ENCODE measurements at regions not wholly inside any gene's neighbourhood (a gene's known extent, or its start where the extent isn't known, plus 50 kb on each side); places are given as distances from the start of the nearest gene placed in this dataset.
"Not testable (repeated sequence)": the region's sequence is repeated elsewhere in the genome, so short reads cannot be mapped to it uniquely, and the experiment has no call there.

GRCh38 chr12:90823859-90824258, 131.1 kb downstream of the CCER1 start:
- Mint-ChIP-seq H3K9me3 (no peaks in the 10 kb centered on the region), H3K27me3 (ENCODE audit: low read depth) (peaks cover 2% of the 10 kb centered on the region), H3K27ac (no peak overlapping the region), H3K36me3 (ENCODE audit: low read depth) (no peaks in the 10 kb centered on the region), H3K4me3 (no peak overlapping the region), H3K4me1 (ENCODE audit: low read depth) (no peaks in the 10 kb centered on the region)
- CTCF ChIA-PET: no interaction called here
- intact Hi-C loops (cut with micrococcal nuclease): no loop called here
- DNase-seq: no peak

- Mint-ChIP-seq H3K27me3 (ENCODE audit: low read depth) (no peaks in the 10 kb centered on the region), H3K4me3 (no peak overlapping the region), H3K27ac (no peak overlapping the region), H3K9me3 (no peaks in the 10 kb centered on the region), H3K4me1 (ENCODE audit: low read depth) (no peaks in the 10 kb centered on the region), H3K36me3 (ENCODE audit: low read depth) (no peaks in the 10 kb centered on the region)
- CTCF ChIA-PET: no interaction called here
- intact Hi-C loops (cut with micrococcal nuclease): no loop called here
- DNase-seq: no peak
Measured at GRCh38 chr12:90819709-90820108, 135.3 kb downstream of the CCER1 start.

DNA sequence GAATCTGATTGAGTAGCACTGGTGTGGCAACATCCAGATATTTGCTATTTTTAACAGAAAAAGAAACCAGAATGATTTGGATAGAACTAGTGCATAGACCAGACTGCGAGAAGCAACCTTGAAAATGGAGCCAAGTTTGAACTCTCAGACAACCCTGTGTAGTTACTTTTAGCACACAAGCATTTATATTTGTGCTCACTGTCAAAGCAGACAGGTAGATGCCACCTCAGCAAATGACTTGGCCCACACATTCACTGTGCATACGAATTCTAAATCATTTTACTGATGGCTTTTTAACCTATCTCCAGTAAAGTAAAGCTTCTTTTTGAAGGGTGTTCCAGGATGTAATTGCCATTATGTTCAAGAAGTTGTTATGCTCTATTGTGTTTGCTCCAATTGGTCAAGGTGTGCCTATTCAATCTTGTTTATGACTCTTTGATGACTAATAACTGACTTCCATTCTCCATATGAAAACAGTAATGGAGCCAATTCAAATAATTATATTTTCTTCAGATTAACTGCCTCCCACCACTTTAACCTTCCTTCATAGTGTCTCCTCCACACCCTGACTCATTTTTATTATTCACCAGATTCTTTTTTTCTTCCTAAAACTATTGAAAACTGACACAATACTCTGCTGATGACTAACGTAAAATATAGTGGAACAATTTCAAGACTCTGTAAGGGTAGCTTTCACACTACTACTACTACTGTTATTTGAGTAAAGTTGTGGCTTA, 138.5 kb downstream of the CCER1 start:
- CTCF ChIA-PET: no interaction called here
- no peak for DNase-seq
- Mint-ChIP-seq H3K36me3 (ENCODE audit: low read depth) (no peaks in the 10 kb centered on the region), H3K4me1 (ENCODE audit: low read depth) (no peaks in the 10 kb centered on the region), H3K27ac (no peak overlapping the region), H3K9me3 (no peaks in the 10 kb centered on the region), H3K27me3 (ENCODE audit: low read depth) (no peaks in the 10 kb centered on the region), H3K4me3 (no peak overlapping the region)
- intact Hi-C loops (cut with micrococcal nuclease): no loop called here

DNA sequence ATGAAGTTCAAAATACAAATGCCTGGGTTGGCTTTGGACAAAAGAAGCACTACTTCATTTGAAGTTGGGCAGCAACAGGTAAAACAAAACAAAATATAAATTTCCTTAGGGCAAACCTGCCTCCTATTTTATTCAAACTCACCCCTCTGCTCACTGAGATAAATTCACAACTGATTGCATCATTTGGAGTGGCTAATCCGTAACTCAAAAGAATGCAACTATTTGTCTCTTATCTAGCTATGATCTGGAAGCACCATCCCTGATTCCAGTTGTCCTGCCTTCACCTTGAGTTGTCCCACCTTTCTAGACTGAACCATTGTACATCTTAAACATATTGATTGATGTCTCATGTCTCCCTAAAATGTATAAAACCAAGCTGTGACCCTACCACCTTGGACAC, 145.0 kb downstream of the CCER1 start:
- Mint-ChIP-seq H3K27ac (no peak overlapping the region), H3K4me3 (no peak overlapping the region), H3K36me3 (ENCODE audit: low read depth) (no peaks in the 10 kb centered on the region), H3K27me3 (ENCODE audit: low read depth) (no peaks in the 10 kb centered on the region), H3K4me1 (ENCODE audit: low read depth) (no peaks in the 10 kb centered on the region), H3K9me3 (no peaks in the 10 kb centered on the region)
- DNase-seq: no peak
- CTCF ChIA-PET: no interaction called here
- intact Hi-C loops (cut with micrococcal nuclease): no loop called here

GRCh38 chr12:90808568-90808967, 146.4 kb downstream of the CCER1 start:
- intact Hi-C loops (cut with micrococcal nuclease): no loop called here
- Mint-ChIP-seq H3K27me3 (ENCODE audit: low read depth) (no peaks in the 10 kb centered on the region), H3K4me1 (ENCODE audit: low read depth) (no peaks in the 10 kb centered on the region), H3K4me3 (no peak overlapping the region), H3K27ac (no peak overlapping the region), H3K9me3 (peaks cover 2% of the 10 kb centered on the region), H3K36me3 (ENCODE audit: low read depth) (no peaks in the 10 kb centered on the region)
- DNase-seq: no peak
- CTCF ChIA-PET: no interaction called here

DNA sequence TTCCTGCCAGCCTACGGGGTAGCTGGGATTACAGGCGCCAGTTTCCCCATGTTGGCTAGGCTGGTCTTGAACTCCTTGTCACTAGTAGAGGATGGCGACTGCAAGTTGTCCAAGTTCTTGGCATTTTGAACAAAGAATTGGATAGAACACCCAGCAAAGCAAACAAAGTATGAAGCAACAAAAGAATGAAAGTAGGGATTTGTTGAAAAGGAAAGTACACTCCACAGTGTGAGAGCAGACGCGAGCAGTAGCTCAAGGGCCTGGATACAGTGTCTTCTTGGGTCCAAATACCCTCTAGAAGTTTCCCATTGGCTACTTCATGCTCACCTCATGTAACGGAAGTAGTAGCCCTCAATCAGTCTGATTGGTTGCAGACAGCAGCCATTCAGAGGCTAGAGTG, 152.2 kb downstream of the CCER1 start:
- no peaks in the 10 kb centered on the region for H3K27me3 Mint-ChIP-seq (ENCODE audit: low read depth)
- CTCF ChIA-PET: no interaction called here
- H3K27ac Mint-ChIP-seq: no peak overlapping the region
- no peaks in the 10 kb centered on the region for H3K36me3 Mint-ChIP-seq (ENCODE audit: low read depth)
- peaks cover 4% of the 10 kb centered on the region for H3K9me3 Mint-ChIP-seq
- H3K4me3 Mint-ChIP-seq: no peak overlapping the region
- no peaks in the 10 kb centered on the region for H3K4me1 Mint-ChIP-seq (ENCODE audit: low read depth)
- intact Hi-C loops (cut with micrococcal nuclease): no loop called here
- DNase-seq: no peak

GRCh38 chr12:90801776-90802175, 153.2 kb downstream of the CCER1 start:
- CTCF ChIA-PET: no interaction called here
- H3K27me3 Mint-ChIP-seq (ENCODE audit: low read depth): no peaks in the 10 kb centered on the region
- H3K4me3 Mint-ChIP-seq: no peak overlapping the region
- H3K27ac Mint-ChIP-seq: no peak overlapping the region
- intact Hi-C loops (cut with micrococcal nuclease): no loop called here
- peaks cover 4% of the 10 kb centered on the region for H3K9me3 Mint-ChIP-seq
- no peaks in the 10 kb centered on the region for H3K36me3 Mint-ChIP-seq (ENCODE audit: low read depth)
- no peaks in the 10 kb centered on the region for H3K4me1 Mint-ChIP-seq (ENCODE audit: low read depth)
- no peak for DNase-seq

DNA sequence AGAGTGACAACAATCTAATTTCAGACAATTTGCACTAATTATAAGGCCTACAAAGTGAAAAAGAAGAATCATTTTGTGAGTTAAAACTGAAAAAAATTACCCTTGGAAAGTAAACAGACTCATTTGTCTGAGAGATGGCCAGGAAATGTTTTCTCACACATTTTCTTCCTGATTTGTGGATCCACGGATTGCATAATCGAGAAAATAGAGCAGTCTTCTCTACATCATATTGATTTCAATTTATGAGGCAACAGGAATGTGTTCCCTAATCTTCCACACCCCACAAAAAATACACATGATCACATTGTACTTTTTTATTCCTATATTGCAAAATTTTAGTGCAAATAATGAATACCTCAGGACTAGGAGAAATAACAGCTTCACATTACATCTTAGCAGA, 160.8 kb downstream of the CCER1 start:
- intact Hi-C loops (cut with micrococcal nuclease): no loop called here
- CTCF ChIA-PET: no interaction called here
- Mint-ChIP-seq H3K4me1 (ENCODE audit: low read depth) (no peaks in the 10 kb centered on the region), H3K36me3 (ENCODE audit: low read depth) (no peaks in the 10 kb centered on the region), H3K9me3 (peaks cover 2% of the 10 kb centered on the region), H3K27ac (no peak overlapping the region), H3K27me3 (ENCODE audit: low read depth) (no peaks in the 10 kb centered on the region), H3K4me3 (no peak overlapping the region)
- DNase-seq: no peak

GRCh38 chr12:90792718-90793117, 162.3 kb downstream of the CCER1 start:
- intact Hi-C loops (cut with micrococcal nuclease); H3K36me3 Mint-ChIP-seq (ENCODE audit: low read depth); H3K4me1 Mint-ChIP-seq (ENCODE audit: low read depth); H3K9me3 Mint-ChIP-seq; CTCF ChIA-PET; H3K4me3 Mint-ChIP-seq; DNase-seq; H3K27ac Mint-ChIP-seq; H3K27me3 Mint-ChIP-seq (ENCODE audit: low read depth): not testable (repeated sequence)

- no peaks in the 10 kb centered on the region for H3K27me3 Mint-ChIP-seq (ENCODE audit: low read depth)
- no peak overlapping the region for H3K27ac Mint-ChIP-seq
- intact Hi-C loops (cut with micrococcal nuclease): no loop called here
- peaks cover 2% of the 10 kb centered on the region for H3K9me3 Mint-ChIP-seq
- CTCF ChIA-PET: no interaction called here
- no peak for DNase-seq
- no peaks in the 10 kb centered on the region for H3K4me1 Mint-ChIP-seq (ENCODE audit: low read depth)
- H3K36me3 Mint-ChIP-seq (ENCODE audit: low read depth): no peaks in the 10 kb centered on the region
- no peak overlapping the region for H3K4me3 Mint-ChIP-seq
Measured at GRCh38 chr12:90791445-90791844, 163.5 kb downstream of the CCER1 start.

- H3K4me1 Mint-ChIP-seq (ENCODE audit: low read depth): no peaks in the 10 kb centered on the region
- intact Hi-C loops (cut with micrococcal nuclease): no loop called here
- no peak overlapping the region for H3K27ac Mint-ChIP-seq
- CTCF ChIA-PET: no interaction called here
- H3K36me3 Mint-ChIP-seq (ENCODE audit: low read depth): no peaks in the 10 kb centered on the region
- no peak overlapping the region for H3K4me3 Mint-ChIP-seq
- peaks cover 2% of the 10 kb centered on the region for H3K9me3 Mint-ChIP-seq
- no peaks in the 10 kb centered on the region for H3K27me3 Mint-ChIP-seq (ENCODE audit: low read depth)
- DNase-seq: no peak
Measured at GRCh38 chr12:90790747-90791146, 164.2 kb downstream of the CCER1 start.

DNA sequence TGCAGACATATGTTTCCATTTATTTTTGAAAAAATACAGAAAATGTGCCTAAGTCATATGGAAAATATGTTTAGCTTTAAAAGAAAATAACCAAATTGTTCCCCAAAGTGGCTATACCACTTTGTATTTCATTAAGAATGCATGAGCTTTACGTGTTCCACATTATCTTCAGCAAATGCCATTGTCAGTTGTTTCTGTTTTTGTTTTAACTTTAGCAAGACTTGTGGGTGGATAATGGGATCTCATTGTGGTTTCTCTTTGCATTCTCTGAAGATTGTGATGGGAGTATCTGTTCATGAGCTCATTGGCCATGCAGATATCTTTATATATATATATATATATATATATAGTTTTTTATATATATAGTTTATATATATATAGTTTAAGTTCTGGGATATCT, 181.5 kb downstream of the CCER1 start:
- no peaks in the 10 kb centered on the region for H3K4me1 Mint-ChIP-seq (ENCODE audit: low read depth)
- H3K27me3 Mint-ChIP-seq (ENCODE audit: low read depth): no peaks in the 10 kb centered on the region
- no peaks in the 10 kb centered on the region for H3K36me3 Mint-ChIP-seq (ENCODE audit: low read depth)
- no peak overlapping the region for H3K4me3 Mint-ChIP-seq
- no peaks in the 10 kb centered on the region for H3K9me3 Mint-ChIP-seq
- no peak for DNase-seq
- intact Hi-C loops (cut with micrococcal nuclease): no loop called here
- no peak overlapping the region for H3K27ac Mint-ChIP-seq
- CTCF ChIA-PET: no interaction called here

GRCh38 chr12:90770861-90771260, 184.1 kb downstream of the CCER1 start:
- no peaks in the 10 kb centered on the region for H3K4me1 Mint-ChIP-seq (ENCODE audit: low read depth)

GRCh38 chr12:90757957-90758356, 197.0 kb downstream of the CCER1 start:
- H3K4me1 Mint-ChIP-seq (ENCODE audit: low read depth): no peaks in the 10 kb centered on the region
- no peaks in the 10 kb centered on the region for H3K27me3 Mint-ChIP-seq (ENCODE audit: low read depth)

More at GRCh38 chr12:90770861-90771260, 184.1 kb downstream of the CCER1 start:
- CTCF ChIA-PET: no interaction called here
- DNase-seq: no peak
- H3K9me3 Mint-ChIP-seq: no peaks in the 10 kb centered on the region
- H3K27me3 Mint-ChIP-seq (ENCODE audit: low read depth): no peaks in the 10 kb centered on the region
- H3K27ac Mint-ChIP-seq: no peak overlapping the region
- no peaks in the 10 kb centered on the region for H3K36me3 Mint-ChIP-seq (ENCODE audit: low read depth)
- no peak overlapping the region for H3K4me3 Mint-ChIP-seq
- intact Hi-C loops (cut with micrococcal nuclease): no loop called here

More at GRCh38 chr12:90757957-90758356, 197.0 kb downstream of the CCER1 start:
- CTCF ChIA-PET: no interaction called here
- intact Hi-C loops (cut with micrococcal nuclease): no loop called here
- Mint-ChIP-seq H3K4me3 (no peak overlapping the region), H3K9me3 (no peaks in the 10 kb centered on the region), H3K36me3 (ENCODE audit: low read depth) (no peaks in the 10 kb centered on the region), H3K27ac (no peak overlapping the region)
- no peak for DNase-seq
